ENCODE measurements at regions not wholly inside any gene's neighbourhood (a gene's known extent, or its start where the extent isn't known, plus 50 kb on each side); places are given as distances from the start of the nearest gene placed in this dataset.
"Not testable (repeated sequence)": the region's sequence is repeated elsewhere in the genome, so short reads cannot be mapped to it uniquely, and the experiment has no call there.

DNA sequence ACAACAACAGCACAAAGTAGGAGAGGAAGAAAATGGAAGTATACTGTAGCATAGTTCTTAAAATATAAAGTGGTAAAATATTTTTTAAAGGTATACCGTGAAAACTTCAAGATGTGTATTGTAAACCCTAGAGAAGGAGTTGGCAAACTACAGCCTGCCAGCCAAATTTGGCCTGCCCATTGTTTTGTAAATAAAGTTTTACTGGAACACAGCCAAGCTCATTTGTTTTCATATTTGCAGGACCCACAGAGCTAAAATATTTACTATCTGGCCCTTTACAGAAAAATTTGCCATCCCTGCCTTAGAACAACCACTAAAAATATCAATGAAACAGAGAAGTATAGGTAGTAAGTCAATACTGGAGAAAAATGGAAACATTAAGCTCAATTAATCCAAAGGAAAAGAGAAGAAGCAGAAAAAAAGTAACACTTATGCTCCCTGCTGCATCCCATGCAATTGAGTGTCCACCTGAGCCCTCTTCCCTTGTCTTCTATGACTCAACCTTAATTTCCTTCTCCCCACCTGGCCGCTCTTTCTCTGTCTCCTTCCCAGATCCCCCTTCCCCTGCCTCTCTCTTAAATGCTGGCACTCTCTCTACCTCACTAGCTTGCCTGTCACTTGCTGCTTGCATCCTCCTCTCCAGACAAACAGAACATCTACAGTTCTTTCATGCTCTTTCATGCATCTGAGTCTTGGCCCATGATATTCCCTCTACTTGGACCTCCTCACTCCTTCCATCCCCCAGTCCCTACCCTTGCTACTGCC, 50.6 kb upstream of the FER start:
- H3K4me3 ChIP-seq (ENCODE audit: low read depth, low read length), result no peak overlapping the region

DNA sequence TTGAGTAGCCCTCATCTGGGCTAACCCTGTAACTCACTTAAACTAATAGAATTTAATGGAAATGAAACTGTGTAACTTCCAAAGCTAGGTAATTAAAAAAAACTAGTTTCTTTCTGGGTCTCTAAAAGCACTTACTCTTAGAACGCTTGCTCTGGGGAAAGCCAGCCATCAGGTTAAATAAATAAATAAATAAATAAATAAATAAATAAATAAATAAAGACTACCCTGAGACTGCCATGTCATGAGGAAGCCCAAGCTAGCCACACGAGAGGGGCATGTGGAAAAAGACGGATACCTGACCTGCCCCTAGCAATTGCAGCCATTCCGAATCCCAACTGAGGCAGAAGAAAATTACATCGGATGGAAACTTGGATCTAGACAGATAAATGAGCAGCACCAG, 51.3 kb upstream of the FER start:
- TF ChIP-seq, protein P1, sequence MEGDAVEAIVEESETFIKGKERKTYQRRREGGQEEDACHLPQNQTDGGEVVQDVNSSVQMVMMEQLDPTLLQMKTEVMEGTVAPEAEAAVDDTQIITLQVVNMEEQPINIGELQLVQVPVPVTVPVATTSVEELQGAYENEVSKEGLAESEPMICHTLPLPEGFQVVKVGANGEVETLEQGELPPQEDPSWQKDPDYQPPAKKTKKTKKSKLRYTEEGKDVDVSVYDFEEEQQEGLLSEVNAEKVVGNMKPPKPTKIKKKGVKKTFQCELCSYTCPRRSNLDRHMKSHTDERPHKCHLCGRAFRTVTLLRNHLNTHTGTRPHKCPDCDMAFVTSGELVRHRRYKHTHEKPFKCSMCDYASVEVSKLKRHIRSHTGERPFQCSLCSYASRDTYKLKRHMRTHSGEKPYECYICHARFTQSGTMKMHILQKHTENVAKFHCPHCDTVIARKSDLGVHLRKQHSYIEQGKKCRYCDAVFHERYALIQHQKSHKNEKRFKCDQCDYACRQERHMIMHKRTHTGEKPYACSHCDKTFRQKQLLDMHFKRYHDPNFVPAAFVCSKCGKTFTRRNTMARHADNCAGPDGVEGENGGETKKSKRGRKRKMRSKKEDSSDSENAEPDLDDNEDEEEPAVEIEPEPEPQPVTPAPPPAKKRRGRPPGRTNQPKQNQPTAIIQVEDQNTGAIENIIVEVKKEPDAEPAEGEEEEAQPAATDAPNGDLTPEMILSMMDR (conservative IDR thresholded peaks at IDR 0.05; ENCODE audit: low read depth, low read length), result no peak
- H3K4me3 ChIP-seq (ENCODE audit: low read depth, low read length), result no peak overlapping the region

More for the DNA sequence above, 50.6 kb upstream of the FER start:
- no peak for DNase-seq (ENCODE audit: low read depth)
- TF ChIP-seq, protein P1 (conservative IDR thresholded peaks at IDR 0.05; ENCODE audit: low read depth, low read length), result no peak

DNA sequence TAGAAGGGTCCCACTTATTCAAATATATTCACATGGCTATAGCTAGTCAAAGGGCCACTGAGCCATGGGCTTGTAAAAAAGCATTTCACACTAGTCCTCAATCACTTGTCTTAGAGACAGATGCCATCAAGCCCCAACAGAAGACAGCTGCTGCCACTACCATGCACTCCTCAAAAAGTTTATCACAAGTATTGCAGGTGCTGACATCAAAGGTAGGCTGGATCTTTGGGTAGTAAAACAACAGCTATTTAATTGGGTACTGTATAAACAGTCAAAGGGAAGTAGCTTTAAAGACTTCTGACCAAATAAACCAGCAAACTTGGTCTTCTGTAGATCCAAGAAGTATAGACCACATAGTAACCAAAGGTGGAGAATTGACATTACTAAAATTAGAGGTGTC, 59.2 kb upstream of the FER start:
- TF ChIP-seq, protein P1 (conservative IDR thresholded peaks at IDR 0.05; ENCODE audit: low read depth, low read length), result no peak
- no peak overlapping the region for H3K4me3 ChIP-seq (ENCODE audit: low read depth, low read length)
- no peak for DNase-seq (ENCODE audit: low read depth)

More for the DNA sequence above, 51.3 kb upstream of the FER start:
- no peak for DNase-seq (ENCODE audit: low read depth)

DNA sequence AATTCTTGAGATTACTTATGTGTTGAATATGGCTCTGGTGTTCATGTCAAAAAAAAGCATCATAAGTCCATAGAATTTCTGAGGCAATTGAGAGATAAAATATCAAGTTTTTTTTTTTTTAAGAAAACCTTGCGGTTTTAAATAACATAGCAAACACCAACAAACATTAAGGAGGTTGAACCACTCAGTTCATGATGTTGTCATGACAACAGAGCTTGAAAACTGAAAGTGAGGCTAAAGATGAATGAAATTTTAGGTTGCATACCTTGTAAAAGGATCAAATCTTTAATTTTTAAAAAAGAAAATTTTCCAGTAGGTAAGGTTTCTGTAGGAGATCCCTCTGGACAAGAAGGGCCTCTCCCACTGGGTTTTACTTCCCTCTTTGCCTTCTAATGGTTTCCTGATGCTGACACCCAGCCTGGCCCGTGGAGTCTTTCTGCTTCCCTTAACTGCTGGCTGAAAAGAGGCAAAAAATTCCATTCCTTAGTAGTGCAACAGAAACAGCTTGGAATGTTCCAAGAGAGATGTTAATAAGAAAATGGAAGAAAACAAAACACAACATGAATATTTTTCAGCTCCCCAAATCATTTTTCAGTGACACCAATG, 60.0 kb upstream of the FER start:
- DNase-seq (ENCODE audit: low read depth), result no peak
- TF ChIP-seq, protein P1 (conservative IDR thresholded peaks at IDR 0.05; ENCODE audit: low read depth, low read length), result no peak
- no peak overlapping the region for H3K4me3 ChIP-seq (ENCODE audit: low read depth, low read length)

DNA sequence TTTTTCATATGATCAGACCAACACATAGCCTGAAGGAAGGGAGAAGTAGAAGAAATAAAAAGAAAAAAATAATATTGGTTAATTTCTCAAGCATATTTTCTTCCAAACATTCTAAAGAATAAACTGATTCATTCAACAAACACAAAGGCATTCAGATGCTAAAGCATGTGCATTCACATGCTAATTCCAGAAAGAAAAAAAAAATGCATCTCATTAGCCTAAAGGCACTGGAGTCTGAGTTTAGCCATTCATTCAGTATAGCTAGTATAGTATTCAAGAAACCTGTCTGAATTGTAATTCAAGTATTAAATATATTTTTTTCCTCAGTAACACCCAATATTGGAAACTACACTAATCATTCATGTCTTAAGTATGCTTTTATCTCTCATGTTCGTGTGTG, 61.0 kb upstream of the FER start:
- no peak overlapping the region for H3K4me3 ChIP-seq (ENCODE audit: low read depth, low read length)
- DNase-seq (ENCODE audit: low read depth), result no peak
- TF ChIP-seq, protein P1 (conservative IDR thresholded peaks at IDR 0.05; ENCODE audit: low read depth, low read length), result no peak

DNA sequence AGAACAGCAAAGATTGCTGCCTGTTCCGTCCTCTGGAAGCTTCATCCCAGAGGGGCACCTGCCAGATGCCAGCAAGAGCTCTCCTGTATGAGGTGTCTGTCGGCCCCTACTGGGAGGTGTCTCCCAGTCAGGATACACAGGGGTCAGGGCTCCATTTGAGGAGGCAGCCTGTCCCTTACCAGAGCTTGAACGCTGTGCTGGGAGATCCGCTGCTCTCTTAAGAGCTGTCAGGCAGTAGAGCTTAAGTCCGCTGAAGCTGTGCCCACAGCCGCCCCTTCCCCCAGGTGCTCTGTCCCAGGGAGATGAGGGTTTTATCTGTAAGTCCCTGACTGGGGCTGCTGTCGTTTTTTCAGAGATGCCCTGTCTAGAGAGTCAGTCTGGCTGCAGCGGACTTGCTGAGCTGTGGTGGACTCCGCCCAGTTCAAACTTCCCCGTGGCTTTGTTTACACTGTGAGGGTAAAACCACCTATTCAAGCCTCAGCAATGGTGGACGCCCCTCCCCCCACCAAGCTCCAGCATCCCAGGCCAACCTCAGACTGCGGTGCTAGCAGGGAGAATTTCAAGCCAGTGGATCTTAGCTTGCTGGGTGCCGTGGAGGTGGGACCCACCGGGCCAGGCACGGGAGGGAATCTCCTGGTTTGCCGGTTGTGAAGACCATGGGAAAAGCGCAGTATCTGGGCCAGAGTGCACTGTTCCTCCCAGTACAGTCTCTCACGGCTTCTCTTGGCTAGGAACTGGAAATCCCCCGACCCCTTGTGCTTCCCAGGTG, 62.1 kb upstream of the FER start:
- not testable (repeated sequence) for DNase-seq (ENCODE audit: low read depth); H3K4me3 ChIP-seq (ENCODE audit: low read depth, low read length)
